GM18909 (cell line): ENCODE measurements at regions not wholly inside any gene's neighbourhood (a gene's known extent, or its start where the extent isn't known, plus 50 kb on each side); places are given as distances from the start of the nearest gene placed in this dataset.
"Not testable (repeated sequence)": the region's sequence is repeated elsewhere in the genome, so short reads cannot be mapped to it uniquely, and the experiment has no call there.

Source experiments
- ATAC-seq: cut with Tn5 transposase; IDR thresholded peaks from one replicate; pipeline ENCODE4 v1.9.1; 2021; ENCODE audit warnings: mild to moderate bottlenecking; ENCODE audit not compliant: unreplicated experiment, poor library complexity

- no peak for ATAC-seq
Measured at GRCh38 chr18:56448751-56449150, 189.6 kb downstream of the TXNL1 start.

GRCh38 chr18:56445422-56445821 lies 193.0 kb downstream of the TXNL1 start:
- ATAC-seq, result no peak

DNA sequence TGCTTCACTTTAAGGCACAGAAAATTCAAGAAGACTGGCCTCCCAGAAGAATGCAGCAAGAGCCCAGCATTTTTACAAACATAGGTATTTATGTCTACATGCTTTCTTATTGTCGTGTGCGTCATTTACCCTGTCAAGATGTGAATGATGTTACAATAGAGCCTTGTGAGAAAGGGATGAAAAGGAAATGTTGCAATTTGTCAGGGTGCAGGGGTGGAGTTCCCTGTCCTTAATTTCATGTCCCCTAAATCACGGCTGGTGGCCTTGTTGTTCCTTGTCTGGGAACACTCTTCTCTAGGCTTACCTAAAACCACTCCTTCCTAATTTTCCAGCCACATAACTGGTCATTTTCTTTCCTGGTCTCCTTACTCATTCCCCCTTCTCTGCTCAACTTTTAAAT lies 194.2 kb downstream of the TXNL1 start:
- no peak for ATAC-seq

DNA sequence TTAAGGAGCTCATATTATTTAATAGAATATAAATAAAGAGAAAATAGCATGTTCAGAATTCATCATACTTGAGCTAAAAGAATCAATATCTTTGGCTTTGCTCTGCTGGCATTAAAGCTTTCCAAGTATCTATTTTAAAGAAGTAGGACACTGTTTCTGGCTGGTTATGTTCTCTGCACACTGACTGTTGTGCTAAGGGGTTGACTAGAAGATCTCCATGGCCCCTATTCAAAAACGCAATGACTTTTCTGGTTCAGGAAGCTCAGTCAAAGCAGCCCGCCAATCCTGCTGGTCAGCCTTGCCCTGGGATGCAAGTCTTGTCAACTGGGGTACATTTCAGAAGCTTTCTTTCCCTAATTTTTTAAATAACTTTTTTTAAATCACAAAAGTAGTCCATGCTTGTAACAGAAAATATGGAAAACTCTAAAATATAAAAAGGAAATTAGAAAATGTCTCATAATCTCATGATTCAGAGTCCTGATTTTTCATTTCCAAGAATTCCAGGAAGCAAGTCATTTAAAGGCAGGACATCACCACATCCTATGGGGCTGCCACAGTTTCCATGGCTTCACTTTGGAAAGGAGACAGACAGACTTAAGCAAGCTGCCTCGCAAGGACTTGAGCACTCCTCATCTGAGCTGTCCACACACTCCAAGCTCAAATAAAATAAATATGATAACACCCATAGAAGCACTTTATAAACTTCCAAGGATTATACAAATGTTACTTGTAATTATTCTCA lies 195.1 kb downstream of the TXNL1 start:
- no peak for ATAC-seq

DNA sequence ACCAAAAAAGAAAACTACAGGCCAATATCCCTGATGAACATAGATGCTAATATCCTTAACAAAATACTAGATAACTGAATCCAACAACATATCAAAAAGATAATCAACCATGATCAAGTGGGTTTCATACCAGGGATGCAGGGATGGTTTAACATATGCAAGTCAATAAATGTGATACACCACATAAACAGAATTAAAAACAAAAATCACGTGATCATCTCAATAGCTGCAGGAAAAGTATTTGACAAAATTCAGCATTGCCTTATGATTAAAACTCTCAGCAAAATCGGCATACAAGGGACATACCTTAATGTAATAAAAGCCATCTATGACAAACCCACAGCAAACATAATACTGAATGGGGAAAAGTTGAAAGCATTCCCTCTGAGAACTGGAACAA lies 199.9 kb downstream of the TXNL1 start:
- ATAC-seq, result not testable (repeated sequence)

DNA sequence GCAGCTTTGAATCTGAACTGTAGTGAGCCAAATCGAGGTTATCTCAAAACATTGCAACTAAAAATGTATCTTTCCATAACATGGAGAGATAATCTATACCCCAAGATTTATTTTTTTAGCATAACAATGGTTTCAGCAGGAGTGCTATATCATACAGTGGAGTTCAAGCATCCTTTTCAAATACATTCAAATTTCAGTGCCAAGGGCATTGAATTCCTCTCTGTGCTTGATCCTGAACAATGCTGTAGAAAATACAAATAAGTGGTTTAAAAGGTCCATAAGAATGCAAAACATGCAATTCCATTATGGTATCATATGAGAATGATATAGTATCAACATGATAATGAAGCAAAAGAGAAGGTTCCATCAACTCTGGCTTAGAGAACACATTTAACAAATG lies 201.7 kb downstream of the TXNL1 start:
- no peak for ATAC-seq

- ATAC-seq, result no peak
Measured at GRCh38 chr18:56433919-56434318, 204.5 kb downstream of the TXNL1 start.

DNA sequence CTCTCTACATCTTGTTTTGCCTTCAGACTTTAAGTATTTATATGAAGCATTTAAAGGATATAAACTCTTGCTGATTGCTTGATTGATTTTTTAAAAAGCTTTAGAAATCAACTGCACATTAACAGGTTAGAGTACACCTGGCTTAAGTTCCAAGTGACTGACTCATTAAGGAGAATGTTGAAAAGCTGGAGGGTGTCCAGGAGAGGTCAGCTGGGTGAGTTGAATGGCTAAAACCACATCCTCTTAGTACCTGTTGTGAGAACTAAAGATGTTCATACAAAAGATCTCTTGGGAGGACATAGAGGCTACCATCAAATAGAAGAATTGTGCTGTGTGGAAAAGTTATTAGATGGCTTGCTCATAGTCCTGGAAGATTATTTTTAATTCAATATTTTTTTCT lies 206.8 kb downstream of the TXNL1 start:
- no peak for ATAC-seq

GRCh38 chr18:56423626-56424025 lies 214.8 kb downstream of the TXNL1 start:
- no peak for ATAC-seq

GRCh38 chr18:56421647-56422046 lies 216.7 kb downstream of the TXNL1 start:
- ATAC-seq, result no peak

- ATAC-seq, result not testable (repeated sequence)
Measured at GRCh38 chr18:56420868-56421267, 217.5 kb downstream of the TXNL1 start.

DNA sequence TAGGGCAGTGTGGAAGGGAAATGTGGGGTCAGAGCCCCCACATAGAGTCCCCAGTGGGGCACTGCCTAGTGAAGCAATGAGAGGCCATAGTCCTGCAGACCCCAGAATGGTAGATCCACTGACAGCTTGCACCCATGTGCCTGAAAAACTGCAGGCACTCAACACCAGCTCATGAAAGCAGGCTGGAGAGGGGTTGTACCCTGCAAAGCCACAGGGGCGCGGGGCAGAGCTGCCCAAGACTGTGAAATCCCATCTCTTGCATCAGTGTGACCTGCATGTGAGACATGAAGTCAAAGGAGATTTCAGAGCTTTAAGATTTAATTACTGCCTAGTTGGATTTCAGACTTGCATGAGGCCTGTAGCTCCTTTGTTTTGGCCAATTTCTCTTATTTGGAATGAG lies 224.0 kb downstream of the TXNL1 start:
- ATAC-seq, result no peak

DNA sequence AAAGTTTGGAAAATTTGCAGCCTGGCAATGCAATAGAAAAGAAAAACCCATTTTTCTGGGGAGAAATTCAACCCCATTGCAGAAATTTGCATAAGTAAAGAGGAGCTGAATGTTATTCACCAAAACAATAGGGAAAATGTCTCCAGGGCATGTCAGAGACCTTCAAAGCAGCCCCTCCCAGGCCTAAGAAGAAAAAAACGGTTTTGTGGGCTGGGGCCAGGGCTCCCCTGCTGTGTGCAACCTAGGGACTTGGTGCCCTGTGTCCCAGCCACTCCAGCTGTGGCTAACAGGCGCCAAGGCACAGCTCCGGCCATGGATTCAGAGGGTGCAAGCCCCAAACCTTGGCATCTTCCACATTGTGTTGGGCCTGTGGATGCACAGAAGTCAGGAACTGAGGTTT lies 224.5 kb downstream of the TXNL1 start:
- no peak for ATAC-seq

DNA sequence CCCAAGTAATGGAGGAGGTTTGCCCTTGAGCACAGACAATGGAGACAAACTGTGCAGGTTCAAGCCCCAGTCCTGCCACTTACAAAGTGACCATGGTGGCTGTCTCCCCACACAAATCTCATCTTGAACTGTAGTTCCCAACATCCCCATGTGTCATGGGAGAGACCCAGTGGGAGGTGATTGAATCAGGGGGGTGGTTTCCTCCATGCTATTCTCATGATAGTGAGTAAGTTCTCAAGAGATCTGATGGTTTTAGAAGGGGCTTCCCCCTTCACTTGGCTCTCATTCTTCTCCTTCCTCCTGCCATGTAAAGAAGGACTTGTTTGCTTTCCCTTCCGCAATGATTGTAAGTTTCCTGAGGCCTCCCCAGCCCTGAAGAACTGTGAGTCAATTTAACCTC lies 225.4 kb downstream of the TXNL1 start:
- no peak for ATAC-seq

DNA sequence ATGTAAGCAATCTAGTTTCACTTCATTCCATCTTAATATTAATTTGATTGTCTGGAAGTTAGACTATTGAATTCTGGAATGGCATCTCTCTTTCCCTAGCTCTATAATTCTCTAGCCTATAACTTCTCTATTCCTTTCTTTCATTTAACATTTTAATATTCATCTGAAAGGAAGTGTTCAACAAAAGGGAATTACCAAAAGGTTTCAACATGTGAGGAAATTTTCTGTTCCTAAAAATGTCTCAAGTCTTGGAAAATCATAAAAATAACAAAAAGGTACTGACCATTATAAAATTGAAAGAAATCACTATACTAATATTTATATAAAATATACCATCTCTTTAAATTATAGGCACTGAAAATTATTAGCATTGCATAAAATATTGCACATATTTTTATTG lies 228.7 kb downstream of the TXNL1 start:
- ATAC-seq, result no peak

DNA sequence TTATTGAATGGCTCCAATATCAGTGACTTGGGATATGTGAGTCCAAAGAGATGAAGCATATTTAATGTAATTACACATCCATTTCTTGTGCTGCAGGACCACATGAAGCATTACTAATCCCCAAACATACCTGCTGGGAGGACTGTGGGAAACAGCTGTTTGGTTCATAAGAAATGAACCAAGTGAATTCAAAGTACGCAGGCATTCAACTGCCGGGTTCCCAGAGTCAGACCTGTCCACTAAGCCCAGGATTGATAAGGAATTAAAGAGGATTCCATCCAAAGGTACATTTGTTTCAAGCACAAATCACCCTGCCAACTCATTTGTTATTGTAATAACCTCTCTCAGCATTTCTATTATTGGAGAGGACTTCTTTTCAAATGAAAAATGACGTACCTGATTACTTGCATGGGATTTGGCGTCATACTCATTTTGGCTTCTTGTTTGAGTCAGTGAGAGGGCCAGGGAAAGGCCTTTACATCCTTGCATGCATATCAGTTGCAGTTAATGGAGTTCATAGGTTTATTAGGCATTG lies 230.7 kb downstream of the TXNL1 start:
- no peak for ATAC-seq

DNA sequence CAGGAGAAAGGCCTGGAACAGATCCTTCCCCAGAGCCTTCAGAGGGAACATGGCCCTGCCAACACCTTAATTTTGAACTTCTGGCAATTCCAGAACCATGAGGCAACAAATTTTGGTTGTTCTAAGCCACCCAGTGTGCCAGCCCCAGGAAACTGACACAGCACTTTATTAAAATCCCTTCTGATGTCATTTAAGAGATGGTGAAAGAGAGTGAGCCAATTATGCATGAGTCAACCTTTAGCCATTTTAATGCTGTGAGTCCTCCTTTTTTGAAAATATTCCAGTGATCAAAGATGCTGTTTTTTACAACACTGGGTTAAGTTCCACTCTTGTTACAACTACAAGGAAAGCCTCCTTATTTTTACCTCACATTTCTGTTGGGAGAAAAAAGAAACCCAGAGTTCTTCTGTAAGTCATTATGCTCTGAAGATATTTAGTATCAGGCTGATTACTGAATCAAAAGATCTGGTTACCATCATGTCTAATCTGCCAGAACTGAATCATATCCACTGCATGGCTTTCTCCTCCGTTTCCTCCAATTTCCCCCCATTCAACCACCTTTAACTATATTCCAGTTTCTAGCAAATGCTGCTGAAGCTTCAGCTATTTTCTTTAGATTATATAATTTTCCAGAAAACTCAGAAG lies 235.4 kb downstream of the TXNL1 start:
- no peak for ATAC-seq

DNA sequence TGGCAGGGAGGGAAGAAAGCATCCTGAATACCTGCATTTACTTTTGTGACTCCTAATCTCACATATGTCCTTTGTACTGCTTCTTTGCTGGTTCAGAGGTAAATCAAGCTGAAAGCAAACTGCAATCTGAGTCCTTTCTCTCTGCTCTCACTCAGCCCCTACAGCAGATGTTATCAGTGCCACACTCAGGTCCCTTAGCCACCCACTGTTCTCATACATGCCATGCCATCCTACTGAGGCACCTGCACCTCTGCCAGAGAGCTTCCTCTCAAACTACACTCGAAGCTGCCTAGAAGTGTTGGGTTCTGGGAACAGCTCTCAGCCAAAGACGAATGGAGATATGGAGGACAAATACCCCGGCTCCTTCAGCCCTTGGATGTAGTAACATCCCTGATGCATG lies 244.5 kb downstream of the TXNL1 start:
- no peak for ATAC-seq

DNA sequence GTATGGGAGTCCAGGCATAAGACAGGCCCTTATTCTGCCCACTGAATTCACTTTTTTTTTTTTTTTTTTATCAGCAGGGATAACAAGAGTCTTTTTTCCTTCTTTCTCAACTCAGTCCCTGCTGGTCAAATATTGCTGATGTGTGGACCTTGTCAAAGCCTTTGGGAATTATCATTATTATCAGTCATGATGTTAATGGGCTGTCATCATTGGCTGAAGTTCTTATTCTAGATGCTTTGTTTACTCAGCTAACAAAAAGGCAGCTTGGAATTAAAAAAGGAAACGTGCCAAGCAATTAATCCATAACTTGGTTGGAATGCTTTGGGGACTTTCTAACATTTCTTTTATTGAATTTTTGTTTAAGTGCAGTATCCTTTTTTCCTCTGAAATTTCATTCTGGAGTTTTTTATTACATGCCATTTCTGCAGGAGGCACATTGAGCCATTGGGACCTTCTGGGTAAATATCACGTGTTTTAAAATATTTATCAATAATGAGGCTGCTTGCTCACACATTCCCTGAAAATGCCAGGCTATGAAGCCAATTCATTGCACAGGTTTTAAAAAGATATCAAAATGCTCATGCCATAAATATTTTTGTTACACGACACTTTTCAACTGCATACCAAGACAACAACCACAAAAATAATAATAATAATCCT lies 246.3 kb downstream of the TXNL1 start:
- no peak for ATAC-seq

DNA sequence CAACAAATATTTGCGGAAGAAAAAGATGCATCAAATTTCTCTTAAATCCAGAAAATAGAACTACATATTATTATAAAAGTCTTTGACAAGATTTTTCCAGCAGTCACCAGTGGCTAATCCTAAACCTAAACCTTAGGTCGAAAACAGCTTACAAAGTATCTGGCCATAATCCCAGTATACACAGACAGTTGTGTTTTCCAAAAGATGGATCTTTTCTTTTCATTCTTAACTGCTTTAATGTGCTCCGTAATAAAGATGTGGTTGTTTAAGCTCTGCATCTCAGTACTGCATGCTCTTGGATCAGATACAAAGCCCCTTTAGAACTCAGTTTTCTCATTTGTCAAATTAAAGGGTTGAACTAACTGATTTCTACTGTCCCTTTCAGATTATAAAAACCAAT lies 247.8 kb downstream of the TXNL1 start:
- no peak for ATAC-seq

GRCh38 chr18:56389190-56389589 lies 249.2 kb downstream of the TXNL1 start:
- ATAC-seq, result no peak
